ENCODE measurements at regions not wholly inside any gene's neighbourhood (a gene's known extent, or its start where the extent isn't known, plus 50 kb on each side); places are given as distances from the start of the nearest gene placed in this dataset.

- no peaks in the 10 kb centered on the region for H3K36me3 ChIP-seq (ENCODE audit: control insufficient read depth in 1 of 2, insufficient read depth in 2 of 2, low read length in 2 of 2)
- no peak overlapping the region for H3K4me3 ChIP-seq (ENCODE audit: low read depth in 1 of 2, low read length in 2 of 2)
- no peaks in the 10 kb centered on the region for H3K9me3 ChIP-seq (ENCODE audit: control insufficient read depth in 1 of 2, low read length in 2 of 2)
- H3K27ac ChIP-seq (ENCODE audit: low read depth, low read length): no peak overlapping the region
- no peaks in the 10 kb centered on the region for H3K4me1 ChIP-seq (ENCODE audit: control insufficient read depth in 1 of 2, insufficient read depth in 2 of 2, low read length in 2 of 2)
- H3K9ac ChIP-seq (ENCODE audit: low read depth in 1 of 2, low read length in 2 of 2): no peak overlapping the region
- no peaks in the 10 kb centered on the region for H3K27me3 ChIP-seq (ENCODE audit: control insufficient read depth in 1 of 2, insufficient read depth in 2 of 2, low read length in 2 of 2)
These were observed 150.2 kb downstream of the UQCRFS1 start for GRCh38 chr19:29062475-29063435.

- H3K4me3 ChIP-seq (ENCODE audit: low read depth in 1 of 2, low read length in 2 of 2): no peak overlapping the region
- no peaks in the 10 kb centered on the region for H3K36me3 ChIP-seq (ENCODE audit: control insufficient read depth in 1 of 2, insufficient read depth in 2 of 2, low read length in 2 of 2)
- no peaks in the 10 kb centered on the region for H3K4me1 ChIP-seq (ENCODE audit: control insufficient read depth in 1 of 2, insufficient read depth in 2 of 2, low read length in 2 of 2)
- no peaks in the 10 kb centered on the region for H3K9me3 ChIP-seq (ENCODE audit: control insufficient read depth in 1 of 2, low read length in 2 of 2)
- H3K27ac ChIP-seq (ENCODE audit: low read depth, low read length): no peak overlapping the region
- H3K9ac ChIP-seq (ENCODE audit: low read depth in 1 of 2, low read length in 2 of 2): no peak overlapping the region
- H3K27me3 ChIP-seq (ENCODE audit: control insufficient read depth in 1 of 2, insufficient read depth in 2 of 2, low read length in 2 of 2): no peaks in the 10 kb centered on the region
These were observed 152.1 kb downstream of the UQCRFS1 start for GRCh38 chr19:29060813-29061364.

- Histone ChIP-seq H3K27ac (ENCODE audit: low read depth, low read length) (no peak overlapping the region), H3K4me3 (ENCODE audit: low read depth in 1 of 2, low read length in 2 of 2) (no peak overlapping the region), H3K4me1 (ENCODE audit: control insufficient read depth in 1 of 2, insufficient read depth in 2 of 2, low read length in 2 of 2) (no peaks in the 10 kb centered on the region), H3K27me3 (ENCODE audit: control insufficient read depth in 1 of 2, insufficient read depth in 2 of 2, low read length in 2 of 2) (no peaks in the 10 kb centered on the region), H3K9ac (ENCODE audit: low read depth in 1 of 2, low read length in 2 of 2) (no peak overlapping the region), H3K36me3 (ENCODE audit: control insufficient read depth in 1 of 2, insufficient read depth in 2 of 2, low read length in 2 of 2) (no peaks in the 10 kb centered on the region), H3K9me3 (ENCODE audit: control insufficient read depth in 1 of 2, low read length in 2 of 2) (no peaks in the 10 kb centered on the region)
These were observed 156.4 kb downstream of the UQCRFS1 start for GRCh38 chr19:29056535-29056934.

- H3K4me3 ChIP-seq (ENCODE audit: low read depth in 1 of 2, low read length in 2 of 2): no peak overlapping the region
- H3K27ac ChIP-seq (ENCODE audit: low read depth, low read length): no peak overlapping the region
- no peaks in the 10 kb centered on the region for H3K4me1 ChIP-seq (ENCODE audit: control insufficient read depth in 1 of 2, insufficient read depth in 2 of 2, low read length in 2 of 2)
- H3K9me3 ChIP-seq (ENCODE audit: control insufficient read depth in 1 of 2, low read length in 2 of 2): no peaks in the 10 kb centered on the region
- H3K9ac ChIP-seq (ENCODE audit: low read depth in 1 of 2, low read length in 2 of 2): no peak overlapping the region
- no peaks in the 10 kb centered on the region for H3K27me3 ChIP-seq (ENCODE audit: control insufficient read depth in 1 of 2, insufficient read depth in 2 of 2, low read length in 2 of 2)
- H3K36me3 ChIP-seq (ENCODE audit: control insufficient read depth in 1 of 2, insufficient read depth in 2 of 2, low read length in 2 of 2): no peaks in the 10 kb centered on the region
These were observed 157.9 kb downstream of the UQCRFS1 start for GRCh38 chr19:29054886-29055675.

GRCh38 chr19:29048873-29049272 is 164.1 kb downstream of the UQCRFS1 start:
- Histone ChIP-seq H3K36me3 (ENCODE audit: control insufficient read depth in 1 of 2, insufficient read depth in 2 of 2, low read length in 2 of 2) (no peaks in the 10 kb centered on the region), H3K27ac (ENCODE audit: low read depth, low read length) (no peak overlapping the region), H3K27me3 (ENCODE audit: control insufficient read depth in 1 of 2, insufficient read depth in 2 of 2, low read length in 2 of 2) (no peaks in the 10 kb centered on the region), H3K4me1 (ENCODE audit: control insufficient read depth in 1 of 2, insufficient read depth in 2 of 2, low read length in 2 of 2) (no peaks in the 10 kb centered on the region), H3K4me3 (ENCODE audit: low read depth in 1 of 2, low read length in 2 of 2) (no peak overlapping the region), H3K9me3 (ENCODE audit: control insufficient read depth in 1 of 2, low read length in 2 of 2) (no peaks in the 10 kb centered on the region), H3K9ac (ENCODE audit: low read depth in 1 of 2, low read length in 2 of 2) (no peak overlapping the region)

GRCh38 chr19:29045679-29046254 is 167.2 kb downstream of the UQCRFS1 start:
- no peaks in the 10 kb centered on the region for H3K27me3 ChIP-seq (ENCODE audit: control insufficient read depth in 1 of 2, insufficient read depth in 2 of 2, low read length in 2 of 2)
- no peaks in the 10 kb centered on the region for H3K36me3 ChIP-seq (ENCODE audit: control insufficient read depth in 1 of 2, insufficient read depth in 2 of 2, low read length in 2 of 2)
- H3K9ac ChIP-seq (ENCODE audit: low read depth in 1 of 2, low read length in 2 of 2): no peak overlapping the region
- no peaks in the 10 kb centered on the region for H3K4me1 ChIP-seq (ENCODE audit: control insufficient read depth in 1 of 2, insufficient read depth in 2 of 2, low read length in 2 of 2)
- no peaks in the 10 kb centered on the region for H3K9me3 ChIP-seq (ENCODE audit: control insufficient read depth in 1 of 2, low read length in 2 of 2)
- no peak overlapping the region for H3K4me3 ChIP-seq (ENCODE audit: low read depth in 1 of 2, low read length in 2 of 2)
- H3K27ac ChIP-seq (ENCODE audit: low read depth, low read length): no peak overlapping the region

- H3K4me1 ChIP-seq (ENCODE audit: control insufficient read depth in 1 of 2, insufficient read depth in 2 of 2, low read length in 2 of 2): no peaks in the 10 kb centered on the region
- H3K9me3 ChIP-seq (ENCODE audit: control insufficient read depth in 1 of 2, low read length in 2 of 2): no peaks in the 10 kb centered on the region
- H3K9ac ChIP-seq (ENCODE audit: low read depth in 1 of 2, low read length in 2 of 2): no peak overlapping the region
- H3K36me3 ChIP-seq (ENCODE audit: control insufficient read depth in 1 of 2, insufficient read depth in 2 of 2, low read length in 2 of 2): no peaks in the 10 kb centered on the region
- H3K4me3 ChIP-seq (ENCODE audit: low read depth in 1 of 2, low read length in 2 of 2): no peak overlapping the region
- H3K27ac ChIP-seq (ENCODE audit: low read depth, low read length): no peak overlapping the region
- no peaks in the 10 kb centered on the region for H3K27me3 ChIP-seq (ENCODE audit: control insufficient read depth in 1 of 2, insufficient read depth in 2 of 2, low read length in 2 of 2)
These were observed 168.9 kb downstream of the UQCRFS1 start for GRCh38 chr19:29044037-29044436.

GRCh38 chr19:29042450-29042849 is 170.5 kb downstream of the UQCRFS1 start:
- H3K9ac ChIP-seq (ENCODE audit: low read depth in 1 of 2, low read length in 2 of 2): no peak overlapping the region
- no peaks in the 10 kb centered on the region for H3K4me1 ChIP-seq (ENCODE audit: control insufficient read depth in 1 of 2, insufficient read depth in 2 of 2, low read length in 2 of 2)
- H3K27me3 ChIP-seq (ENCODE audit: control insufficient read depth in 1 of 2, insufficient read depth in 2 of 2, low read length in 2 of 2): no peaks in the 10 kb centered on the region
- no peak overlapping the region for H3K4me3 ChIP-seq (ENCODE audit: low read depth in 1 of 2, low read length in 2 of 2)
- H3K9me3 ChIP-seq (ENCODE audit: control insufficient read depth in 1 of 2, low read length in 2 of 2): no peaks in the 10 kb centered on the region
- no peaks in the 10 kb centered on the region for H3K36me3 ChIP-seq (ENCODE audit: control insufficient read depth in 1 of 2, insufficient read depth in 2 of 2, low read length in 2 of 2)
- no peak overlapping the region for H3K27ac ChIP-seq (ENCODE audit: low read depth, low read length)

- no peak overlapping the region for H3K27ac ChIP-seq (ENCODE audit: low read depth, low read length)
- no peaks in the 10 kb centered on the region for H3K9me3 ChIP-seq (ENCODE audit: control insufficient read depth in 1 of 2, low read length in 2 of 2)
- no peak overlapping the region for H3K4me3 ChIP-seq (ENCODE audit: low read depth in 1 of 2, low read length in 2 of 2)
- H3K27me3 ChIP-seq (ENCODE audit: control insufficient read depth in 1 of 2, insufficient read depth in 2 of 2, low read length in 2 of 2): no peaks in the 10 kb centered on the region
- no peak overlapping the region for H3K9ac ChIP-seq (ENCODE audit: low read depth in 1 of 2, low read length in 2 of 2)
- H3K4me1 ChIP-seq (ENCODE audit: control insufficient read depth in 1 of 2, insufficient read depth in 2 of 2, low read length in 2 of 2): no peaks in the 10 kb centered on the region
- H3K36me3 ChIP-seq (ENCODE audit: control insufficient read depth in 1 of 2, insufficient read depth in 2 of 2, low read length in 2 of 2): no peaks in the 10 kb centered on the region
These were observed 172.0 kb downstream of the UQCRFS1 start for GRCh38 chr19:29040951-29041350.

- no peak overlapping the region for H3K9ac ChIP-seq (ENCODE audit: low read depth in 1 of 2, low read length in 2 of 2)
- no peaks in the 10 kb centered on the region for H3K27me3 ChIP-seq (ENCODE audit: control insufficient read depth in 1 of 2, insufficient read depth in 2 of 2, low read length in 2 of 2)
- H3K36me3 ChIP-seq (ENCODE audit: control insufficient read depth in 1 of 2, insufficient read depth in 2 of 2, low read length in 2 of 2): no peaks in the 10 kb centered on the region
- no peak overlapping the region for H3K4me3 ChIP-seq (ENCODE audit: low read depth in 1 of 2, low read length in 2 of 2)
- H3K27ac ChIP-seq (ENCODE audit: low read depth, low read length): no peak overlapping the region
- H3K9me3 ChIP-seq (ENCODE audit: control insufficient read depth in 1 of 2, low read length in 2 of 2): no peaks in the 10 kb centered on the region
- H3K4me1 ChIP-seq (ENCODE audit: control insufficient read depth in 1 of 2, insufficient read depth in 2 of 2, low read length in 2 of 2): no peaks in the 10 kb centered on the region
These were observed 172.7 kb downstream of the UQCRFS1 start for GRCh38 chr19:29040292-29040691.
